HepG2 (cell line): ENCODE measurements at regions not wholly inside any gene's neighbourhood (a gene's known extent, or its start where the extent isn't known, plus 50 kb on each side); places are given as distances from the start of the nearest gene placed in this dataset.

ENCODE experiments used
- ATAC-seq: fragments of 200-7000 bp; cut with Tn5 transposase; 3 replicates; pipeline ENCODE4 v1.9.1; 2020; ENCODE audit warnings: mild to moderate bottlenecking, moderate library complexity
- BruUV-seq: library from RNA; stranded (reverse); fragments of 400-500 nt; replicated peaks from 2 replicates; lab custom pipeline; 2021; lab: Mats Ljungman, UMichigan
- CTCF ChIA-PET: fragments of 300-600 bp; formaldehyde crosslinking; extraction: SDS; loops from one replicate; lab custom pipeline; 2021; ENCODE audit warnings: low total read pairs, inconsistent platforms, low intra/inter-chr PET ratio; lab: Yijun Ruan, JAX
- POLR2A ChIA-PET: fragments of 350-600 bp; sonication (Branson Sonifier 250); formaldehyde crosslinking; loops from one replicate; lab custom pipeline; 2020; ENCODE audit warnings: antibody characterized with exemption, inconsistent platforms; lab: Yijun Ruan, JAX
- DNase-seq: peaks from one replicate; pipeline ENCODE4 v3.0.0-alpha.2; 2015; ENCODE audit warnings: low spot score
- FAIRE-seq: peaks from 3 replicates; lab custom pipeline; 2011; peaks lifted over from hg19 to GRCh38; lab: Jason Lieb, UNC
- H2AFZ ChIP-seq: one replicate; pipeline ENCODE4 v1.6.1; 2011; ENCODE audit warnings: low read length, inconsistent platforms
- H3K27ac ChIP-seq: fragments of 300-600 bp; 3 replicates; pipeline ENCODE4 v1.8.0; 2011; ENCODE audit warnings: mixed run types, mild to moderate bottlenecking, mixed read lengths, low read length, inconsistent platforms; ENCODE audit not compliant: insufficient read depth; ENCODE audit errors: extremely low read length
- H3K27me3 ChIP-seq, 2 experiments: fragments of 200-600 bp in 1 of 2; 2 replicates in 1 of 2; 3 replicates in 1 of 2; pipeline versions ENCODE4 v1.6.0 to v1.8.0; 2011; ENCODE audit warnings: low read length in 2 of 2, mild to moderate bottlenecking in 2 of 2, moderate library complexity in 2 of 2, inconsistent platforms in 1 of 2; ENCODE audit not compliant: insufficient read depth in 2 of 2, control insufficient read depth in 1 of 2
- H3K36me3 ChIP-seq, 2 experiments: fragments of 200-600 bp in 1 of 2; replicated peaks in 1 of 2; 2 replicates in 1 of 2; 3 replicates in 1 of 2; pipeline versions ENCODE4 v1.5.1 to v1.8.0; 2011; ENCODE audit warnings: low read length in 2 of 2, inconsistent platforms in 1 of 2; ENCODE audit not compliant: insufficient read depth in 2 of 2, control insufficient read depth in 1 of 2
- H3K4me1 ChIP-seq: 2 replicates; pipeline ENCODE4 v1.5.1; 2012; ENCODE audit warnings: low read length, inconsistent platforms; ENCODE audit not compliant: insufficient read depth
- H3K4me2 ChIP-seq: 2 replicates; pipeline ENCODE4 v1.6.0; 2011; ENCODE audit warnings: low read depth, low read length, inconsistent platforms
- H3K4me3 ChIP-seq, 3 experiments: fragments of 200-600 bp in 1 of 3; sonication (generic), shearing (Covaris generic) in 1 of 3; replicated peaks in 1 of 3; 2 replicates each; pipeline ENCODE4 v1.5.1; 2011 to 2016; ENCODE audit warnings: low read length in 3 of 3, inconsistent platforms in 2 of 3, low read depth in 2 of 3, mild to moderate bottlenecking in 2 of 3, control low read depth in 1 of 3, mixed read lengths in 1 of 3; ENCODE audit not compliant: insufficient read depth in 1 of 3
- H3K79me2 ChIP-seq: one replicate; pipeline ENCODE4 v1.6.1; 2011; ENCODE audit warnings: low read length, inconsistent platforms; ENCODE audit not compliant: insufficient read depth
- H3K9ac ChIP-seq: 2 replicates; pipeline ENCODE4 v1.6.0; 2011; ENCODE audit warnings: mild to moderate bottlenecking, low read depth, low read length, inconsistent platforms; ENCODE audit not compliant: insufficient read depth
- H3K9me3 ChIP-seq: 2 replicates; pipeline ENCODE4 v1.5.1; 2012; ENCODE audit warnings: mild to moderate bottlenecking, low read length
- H4K20me1 ChIP-seq: 2 replicates; pipeline ENCODE4 v1.6.0; 2011; ENCODE audit warnings: inconsistent platforms, mild to moderate bottlenecking, low read length, moderate library complexity; ENCODE audit not compliant: insufficient read depth
- ATF1 ChIP-seq: IDR thresholded peaks from 2 replicates; pipeline ENCODE4 v1.6.1; 2016; ENCODE audit warnings: mild to moderate bottlenecking, control low read depth
- DRAP1 ChIP-seq: IDR thresholded peaks from 2 replicates; pipeline ENCODE4 v1.6.1; 2016; ENCODE audit warnings: missing genetic modification reagents, missing compliant biosample characterization
- HMG20B ChIP-seq: conservative IDR thresholded peaks from 2 replicates; pipeline ENCODE4 v1.6.1; 2016; ENCODE audit warnings: missing genetic modification reagents, missing compliant biosample characterization
- PHF8 ChIP-seq: sonication (generic); formaldehyde crosslinking; IDR thresholded peaks from 2 replicates; pipeline ENCODE4 v1.5.0; 2020; ENCODE audit warnings: missing genetic modification reagents
- PRDM15 ChIP-seq: sonication (generic); formaldehyde crosslinking; IDR thresholded peaks from 2 replicates; pipeline ENCODE4 v1.4.0; 2020; ENCODE audit warnings: missing genetic modification reagents
- RNF2 ChIP-seq: fragments of 450-650 bp; conservative IDR thresholded peaks from 2 replicates; pipeline ENCODE4 v1.6.1; 2016; ENCODE audit warnings: low read depth
- SNAPC2 ChIP-seq: sonication (generic); formaldehyde crosslinking; IDR thresholded peaks from 2 replicates; pipeline ENCODE4 v1.8.1; 2022; ENCODE audit warnings: mild to moderate bottlenecking, missing genetic modification reagents
- SRF ChIP-seq: IDR thresholded peaks from 2 replicates; pipeline ENCODE4 v1.6.1; 2011; ENCODE audit warnings: mild to moderate bottlenecking, low read depth, low read length, moderate library complexity
- THRA ChIP-seq: sonication (generic); formaldehyde crosslinking; IDR thresholded peaks from 2 replicates; pipeline ENCODE4 v1.4.0; 2020; ENCODE audit warnings: missing genetic modification reagents, borderline replicate concordance
- ZIK1 ChIP-seq: sonication (generic); formaldehyde crosslinking; IDR thresholded peaks from 2 replicates; pipeline ENCODE4 v1.5.0; 2020; ENCODE audit warnings: mild to moderate bottlenecking, low read depth, missing genetic modification reagents, borderline replicate concordance
- ZNF230 ChIP-seq: sonication (generic); formaldehyde crosslinking; IDR thresholded peaks from 2 replicates; pipeline ENCODE4 v1.4.0; 2020; ENCODE audit warnings: mild to moderate bottlenecking, missing genetic modification reagents
- ZNF432 ChIP-seq: sonication (generic); formaldehyde crosslinking; IDR thresholded peaks from 2 replicates; pipeline ENCODE4 v1.5.0; 2020; ENCODE audit warnings: missing genetic modification reagents, mild to moderate bottlenecking, borderline replicate concordance
- ZNF564 ChIP-seq: sonication (generic); formaldehyde crosslinking; IDR thresholded peaks from 2 replicates; pipeline ENCODE4 v1.8.1; 2023; ENCODE audit warnings: mild to moderate bottlenecking, missing genetic modification reagents
- ZNF572 ChIP-seq: sonication (generic); formaldehyde crosslinking; IDR thresholded peaks from 2 replicates; pipeline ENCODE4 v1.5.1; 2020; ENCODE audit warnings: mild to moderate bottlenecking, missing genetic modification reagents
- WGBS: methylation state at CpG from one replicate; pipeline ENCODE4 v1.1.6; 2017; ENCODE audit warnings: low lambda C conversion rate; 5-methylcytosine and 5-hydroxymethylcytosine counted together
- in situ Hi-C: cut with HindIII; loops from 2 replicates; pipeline ENCODE4 v1.10.0; 2017; ENCODE audit warnings: low pct_unique_long_range_greater_than_20kb; ENCODE audit not compliant: extremely low pct_ligation_motif_present
- intact Hi-C: fragments of 100-400 bp; cut with micrococcal nuclease; formaldehyde crosslinking; loops from one replicate; pipeline ENCODE4 v1.10.0; 2022; ENCODE audit not compliant: unreplicated experiment
- TF ChIP-seq, protein P1 (sequence below): sonication (generic); formaldehyde crosslinking; IDR thresholded peaks from 2 replicates; pipeline ENCODE4 v1.8.0; 2022; ENCODE audit warnings: mild to moderate bottlenecking, missing genetic modification reagents, moderate library complexity

DNA sequence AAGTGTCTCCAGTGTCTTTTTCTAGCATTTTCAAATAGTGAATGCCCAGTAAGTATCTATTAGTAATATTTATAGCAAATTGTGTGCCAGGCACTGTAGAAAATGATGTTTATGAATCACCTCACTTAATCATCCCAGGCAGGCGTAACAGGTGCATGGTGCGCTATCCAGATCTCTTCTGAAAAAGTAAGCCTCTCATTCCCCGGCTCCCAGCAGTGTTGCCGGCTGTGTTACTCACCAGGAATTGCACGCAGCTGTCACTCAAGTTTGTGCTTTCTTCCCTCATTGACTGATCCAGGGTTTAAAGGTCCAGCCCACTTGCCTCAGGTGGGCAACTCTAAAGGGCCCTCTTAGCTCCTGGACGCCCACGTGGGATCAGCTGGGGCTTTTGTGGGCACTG is 173.8 kb upstream of the RASSF8 start:
- no peak overlapping the region for H3K4me3 ChIP-seq
- no peaks in the 10 kb centered on the region for H4K20me1 ChIP-seq
- H3K4me2 ChIP-seq, result no peak overlapping the region
- no peaks in the 10 kb centered on the region for H3K27me3 ChIP-seq
- H3K9ac ChIP-seq, result no peak overlapping the region
- FAIRE-seq, result no peak
- peaks cover 9% of the 10 kb centered on the region for H3K4me1 ChIP-seq
- intact Hi-C loops (no loop called here), in situ Hi-C loops (no loop called here)
- no TSS peak for BruUV-seq
- H3K27ac ChIP-seq, result no peak overlapping the region
- POLR2A ChIA-PET, result no interaction called here
- TF ChIP-seq SRF (no peak), ZNF572 (CRISPR knock-in tag) (no peak), ATF1 (no peak), DRAP1 (CRISPR knock-in tag) (no peak), SNAPC2 (no peak), ZNF432 (CRISPR knock-in tag) (no peak), RNF2 (no peak), PHF8 (no peak), THRA (CRISPR knock-in tag) (no peak), PRDM15 (CRISPR knock-in tag) (no peak), HMG20B (no peak), ZIK1 (CRISPR knock-in tag) (no peak), ZNF564 (CRISPR knock-in tag) (no peak), ZNF230 (no peak)
- TF ChIP-seq, protein P1, sequence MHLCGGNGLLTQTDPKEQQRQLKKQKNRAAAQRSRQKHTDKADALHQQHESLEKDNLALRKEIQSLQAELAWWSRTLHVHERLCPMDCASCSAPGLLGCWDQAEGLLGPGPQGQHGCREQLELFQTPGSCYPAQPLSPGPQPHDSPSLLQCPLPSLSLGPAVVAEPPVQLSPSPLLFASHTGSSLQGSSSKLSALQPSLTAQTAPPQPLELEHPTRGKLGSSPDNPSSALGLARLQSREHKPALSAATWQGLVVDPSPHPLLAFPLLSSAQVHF, result no peak
- WGBS, result 58% methylated on average over 5 of the region's 7 CpGs
- DNase-seq, result no peak
- CTCF ChIA-PET, result no interaction called here
- no peak for ATAC-seq
- no peaks in the 10 kb centered on the region for H3K36me3 ChIP-seq
- H3K79me2 ChIP-seq, result no peaks in the 10 kb centered on the region
- H2AFZ ChIP-seq, result no peak overlapping the region
- H3K9me3 ChIP-seq, result no peaks in the 10 kb centered on the region
